C4-2B (cell line): ENCODE measurements at regions not wholly inside any gene's neighbourhood (a gene's known extent, or its start where the extent isn't known, plus 50 kb on each side); places are given as distances from the start of the nearest gene placed in this dataset.

Experiments used
- H3K27ac ChIP-seq: fragments of 450-650 bp; 2 replicates; pipeline ENCODE4 v1.5.1; 2017
- ZFX ChIP-seq: fragments of 450-650 bp; IDR thresholded peaks from 2 replicates; pipeline ENCODE4 v1.6.1; 2017
- TF ChIP-seq, protein P1 (sequence below): fragments of 450-650 bp; conservative IDR thresholded peaks from 2 replicates; pipeline ENCODE4 v1.5.1; 2017; ENCODE audit warnings: mild to moderate bottlenecking

DNA sequence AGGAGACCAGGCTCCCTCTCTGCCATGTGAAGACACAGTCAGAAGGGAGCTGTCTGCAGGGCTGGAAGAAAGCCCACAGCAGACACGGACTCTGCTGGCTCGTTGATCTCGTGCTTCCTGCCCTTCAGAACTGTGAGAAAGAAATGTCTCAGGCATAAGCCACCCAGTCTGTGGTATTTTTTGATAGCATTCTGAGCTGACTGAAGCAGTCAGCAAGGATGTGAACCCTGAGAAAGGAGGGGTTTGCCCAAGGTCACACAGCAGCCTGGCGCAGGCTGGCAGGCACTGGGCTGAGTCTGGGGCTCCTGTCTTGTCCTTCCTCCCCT lies 255.1 kb upstream of the B3GAT1 start:
- no peak for TF ChIP-seq ZFX
- TF ChIP-seq, protein P1, sequence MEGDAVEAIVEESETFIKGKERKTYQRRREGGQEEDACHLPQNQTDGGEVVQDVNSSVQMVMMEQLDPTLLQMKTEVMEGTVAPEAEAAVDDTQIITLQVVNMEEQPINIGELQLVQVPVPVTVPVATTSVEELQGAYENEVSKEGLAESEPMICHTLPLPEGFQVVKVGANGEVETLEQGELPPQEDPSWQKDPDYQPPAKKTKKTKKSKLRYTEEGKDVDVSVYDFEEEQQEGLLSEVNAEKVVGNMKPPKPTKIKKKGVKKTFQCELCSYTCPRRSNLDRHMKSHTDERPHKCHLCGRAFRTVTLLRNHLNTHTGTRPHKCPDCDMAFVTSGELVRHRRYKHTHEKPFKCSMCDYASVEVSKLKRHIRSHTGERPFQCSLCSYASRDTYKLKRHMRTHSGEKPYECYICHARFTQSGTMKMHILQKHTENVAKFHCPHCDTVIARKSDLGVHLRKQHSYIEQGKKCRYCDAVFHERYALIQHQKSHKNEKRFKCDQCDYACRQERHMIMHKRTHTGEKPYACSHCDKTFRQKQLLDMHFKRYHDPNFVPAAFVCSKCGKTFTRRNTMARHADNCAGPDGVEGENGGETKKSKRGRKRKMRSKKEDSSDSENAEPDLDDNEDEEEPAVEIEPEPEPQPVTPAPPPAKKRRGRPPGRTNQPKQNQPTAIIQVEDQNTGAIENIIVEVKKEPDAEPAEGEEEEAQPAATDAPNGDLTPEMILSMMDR: no peak
- no peak overlapping the region for H3K27ac ChIP-seq

DNA sequence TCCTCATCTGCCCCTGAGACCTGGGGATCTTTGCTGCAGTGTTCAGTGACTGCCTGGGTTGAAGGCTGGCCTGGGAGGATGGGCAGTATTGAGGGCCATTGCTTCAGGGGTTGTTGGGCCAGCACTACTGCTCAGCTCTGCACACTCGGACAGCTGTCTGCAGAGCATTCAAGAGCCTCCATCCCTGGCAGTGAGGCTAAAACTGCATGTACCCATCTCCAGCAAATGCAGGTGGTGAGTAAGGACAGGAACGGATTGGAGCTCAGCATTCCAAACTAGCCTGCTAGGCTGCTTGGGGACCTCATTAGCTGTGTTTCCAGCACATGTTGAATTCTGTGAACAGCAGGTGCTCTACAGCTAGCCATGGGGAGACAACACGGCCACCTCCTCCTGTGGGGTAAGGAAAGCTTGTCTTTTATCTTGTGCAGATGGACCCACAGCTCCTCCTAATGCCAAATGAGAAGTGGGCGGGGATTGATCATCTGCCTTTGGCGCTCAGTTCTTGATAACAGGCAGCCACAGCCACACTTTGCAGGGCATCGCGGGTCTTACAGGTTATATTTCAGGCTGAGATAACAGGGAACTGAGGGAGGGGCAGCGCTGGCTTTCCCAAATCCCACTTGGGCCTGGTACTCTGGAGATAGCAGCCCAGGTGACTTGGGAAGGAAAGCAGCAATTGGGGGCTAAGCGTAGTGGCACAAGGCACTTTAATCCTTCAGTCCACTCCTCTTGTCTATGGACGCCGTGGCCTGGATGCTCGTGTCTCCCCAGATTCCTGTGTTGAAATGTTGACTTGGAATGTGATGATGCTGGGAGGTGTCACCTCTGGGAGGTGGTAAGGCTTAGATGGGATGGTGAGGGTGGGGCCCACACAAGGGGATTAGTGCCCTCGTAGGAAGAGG lies 254.5 kb upstream of the B3GAT1 start:
- no peak overlapping the region for H3K27ac ChIP-seq
- no peak for TF ChIP-seq ZFX
- TF ChIP-seq, protein P1: no peak

DNA sequence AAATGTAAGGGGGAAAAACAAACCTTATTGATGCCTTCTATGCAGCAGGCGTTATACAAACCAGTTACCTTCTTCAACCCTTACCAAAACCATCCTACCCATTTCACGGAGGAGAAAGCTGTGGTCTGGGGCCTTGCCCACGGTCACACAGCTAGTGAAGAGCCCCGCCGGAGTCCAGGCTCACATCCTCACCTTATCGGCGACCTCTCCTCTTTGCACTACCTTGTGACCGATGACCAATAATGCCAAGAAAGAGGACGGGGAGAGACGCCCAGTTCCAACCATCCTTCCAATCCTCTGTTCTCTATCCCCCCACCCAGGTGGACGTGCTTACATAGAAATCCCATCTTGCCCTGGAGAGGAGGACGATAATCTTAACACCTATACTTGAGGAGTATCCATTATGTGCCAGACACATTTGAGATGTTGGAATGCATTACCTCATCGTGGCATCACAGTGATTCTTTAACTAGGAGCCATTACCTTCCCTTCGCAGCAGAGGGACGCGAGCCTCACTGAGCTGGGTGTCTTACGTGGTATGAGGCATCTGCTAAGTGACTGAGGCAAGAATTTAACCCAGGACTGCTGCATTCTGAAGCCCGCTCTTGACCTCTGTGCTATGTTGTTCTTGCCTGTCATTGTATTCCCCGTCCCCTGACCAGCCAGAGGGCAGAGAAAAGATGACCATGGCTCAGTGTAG lies 253.7 kb upstream of the B3GAT1 start:
- no peak overlapping the region for H3K27ac ChIP-seq
- TF ChIP-seq ZFX: no peak
- TF ChIP-seq, protein P1: no peak

DNA sequence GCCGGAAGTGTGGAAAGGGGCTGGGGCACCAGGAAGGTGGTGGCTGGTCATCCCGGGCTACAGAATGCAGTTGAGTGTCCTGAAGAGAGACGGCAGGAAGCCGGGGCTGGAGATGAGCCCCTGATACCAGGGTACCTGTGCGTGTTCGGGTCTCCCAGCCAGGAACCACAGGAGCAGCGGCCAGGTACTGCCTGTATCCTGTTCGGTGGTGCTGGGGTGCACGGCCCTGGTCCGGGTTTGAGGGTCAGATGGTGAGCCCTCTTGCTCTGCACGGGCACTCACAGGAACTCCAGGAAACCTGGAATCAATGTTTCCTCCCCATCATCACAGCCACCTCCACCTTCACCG lies 253.1 kb upstream of the B3GAT1 start:
- H3K27ac ChIP-seq: no peak overlapping the region
- TF ChIP-seq ZFX: no peak
- TF ChIP-seq, protein P1: no peak

DNA sequence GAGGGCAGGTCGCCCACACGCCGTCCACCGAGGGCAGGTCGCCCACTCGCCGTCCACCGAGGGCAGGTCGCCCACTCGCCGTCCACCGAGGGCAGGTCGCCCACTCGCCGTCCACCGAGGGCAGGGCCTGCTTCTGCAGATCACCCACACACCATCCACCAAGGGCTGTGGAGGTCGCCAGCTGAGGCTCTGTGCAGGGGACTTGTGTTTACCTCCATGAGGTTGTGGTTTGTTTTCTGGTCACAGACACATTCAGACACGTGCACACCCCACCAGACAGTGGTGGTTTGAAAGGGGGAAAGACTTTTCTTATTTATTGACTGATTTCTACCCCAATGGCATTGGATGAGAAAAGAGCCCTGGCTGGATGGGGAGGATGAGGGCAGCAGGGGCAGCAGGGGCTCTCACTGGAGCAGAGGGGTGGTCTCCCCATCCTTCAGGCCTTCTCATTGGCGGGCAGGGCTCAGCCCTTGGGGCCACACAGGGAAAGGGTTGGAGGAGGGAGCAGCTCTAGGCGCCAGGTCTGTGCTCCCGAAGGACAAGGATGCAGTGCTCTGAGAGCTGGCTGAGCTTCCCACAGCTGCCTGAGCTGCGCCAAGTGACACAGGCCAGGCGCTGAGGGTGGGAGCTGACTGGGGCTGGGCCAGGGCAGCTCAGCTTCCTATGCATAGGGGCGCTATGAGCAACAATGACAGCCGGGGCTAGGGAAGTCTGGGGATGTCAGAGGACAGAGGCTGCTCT lies 252.6 kb upstream of the B3GAT1 start:
- no peak overlapping the region for H3K27ac ChIP-seq
- TF ChIP-seq, protein P1: no peak
- TF ChIP-seq ZFX: no peak

DNA sequence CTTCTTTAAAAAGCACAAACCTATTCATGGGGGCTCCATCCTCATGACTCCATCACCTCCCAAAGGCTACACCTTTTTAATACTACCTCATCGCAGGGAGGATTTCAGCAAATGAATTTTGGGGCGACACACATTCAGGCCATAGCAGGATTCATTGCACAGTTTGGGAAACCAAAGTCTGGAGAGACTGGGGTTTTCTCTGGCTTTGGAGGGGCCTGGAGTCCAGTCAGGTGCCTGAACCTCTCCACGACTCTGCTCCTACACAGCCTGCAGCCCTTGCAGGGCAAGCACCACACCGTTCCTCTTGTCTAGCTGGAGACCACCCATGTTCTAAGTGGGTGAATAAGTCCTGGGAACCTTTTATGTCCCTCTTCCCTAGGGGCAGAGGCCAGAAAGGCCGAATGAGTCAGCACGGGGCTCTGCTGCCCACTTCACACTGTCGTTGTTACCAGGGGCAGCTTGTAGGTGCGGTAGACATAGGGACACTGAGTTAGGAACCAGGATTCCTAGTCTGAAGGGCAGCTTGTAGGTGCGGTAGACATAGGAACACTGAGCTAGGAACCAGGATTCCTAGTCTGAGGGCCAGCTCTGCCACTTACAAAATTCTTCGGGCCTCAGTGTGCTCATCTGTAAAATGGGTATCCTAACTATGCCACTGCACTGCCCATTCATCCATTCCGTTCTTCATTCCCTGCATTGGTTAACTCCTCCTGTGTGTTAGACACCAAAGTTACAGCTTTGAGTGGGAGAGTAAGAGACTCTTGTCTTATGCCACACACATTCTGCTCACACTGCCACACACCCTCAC lies 251.7 kb upstream of the B3GAT1 start:
- H3K27ac ChIP-seq: no peak overlapping the region
- TF ChIP-seq, protein P1: no peak
- TF ChIP-seq ZFX: no peak
